Duodenal mucosa (tissue), 2 donors: ENCODE measurements at regions not wholly inside any gene's neighbourhood (a gene's known extent, or its start where the extent isn't known, plus 50 kb on each side); places are given as distances from the start of the nearest gene placed in this dataset.

Experiments
- H3K27ac ChIP-seq: one replicate; pipeline ENCODE4 v1.7.0; 2013; ENCODE audit warnings: low read depth, low read length
- H3K27me3 ChIP-seq, 2 donors: one replicate each; pipeline ENCODE4 v1.7.0; 2013; ENCODE audit warnings: low read length in 2 of 2, control low read depth in 1 of 2; ENCODE audit not compliant: insufficient read depth in 2 of 2, control insufficient read depth in 1 of 2
- H3K36me3 ChIP-seq, 2 donors: one replicate each; pipeline ENCODE4 v1.7.0; 2013; ENCODE audit warnings: low read length in 2 of 2, control low read depth in 1 of 2; ENCODE audit not compliant: insufficient read depth in 2 of 2, control insufficient read depth in 1 of 2
- H3K4me1 ChIP-seq, 2 donors: one replicate each; pipeline ENCODE4 v1.7.0; 2013; ENCODE audit warnings: low read length in 2 of 2, control low read depth in 1 of 2; ENCODE audit not compliant: insufficient read depth in 2 of 2, control insufficient read depth in 1 of 2
- H3K4me3 ChIP-seq, 2 donors: one replicate each; pipeline ENCODE4 v1.7.0; 2013; ENCODE audit warnings: low read length in 2 of 2, low read depth in 1 of 2
- H3K9ac ChIP-seq, 2 donors: one replicate each; pipeline ENCODE4 v1.7.0; 2013; ENCODE audit warnings: low read length in 2 of 2, low read depth in 1 of 2
- H3K9me3 ChIP-seq, 2 donors: one replicate each; pipeline ENCODE4 v1.7.0; 2013; ENCODE audit warnings: low read length in 2 of 2, control low read depth in 1 of 2; ENCODE audit not compliant: control insufficient read depth in 1 of 2

GRCh38 chr2:235291461-235291860 is 202.4 kb upstream of the AGAP1 start:
- Histone ChIP-seq H3K27ac (no peak overlapping the region), H3K36me3 (no peaks in the 10 kb centered on the region), H3K4me3 (no peak overlapping the region), H3K9me3 (no peaks in the 10 kb centered on the region), H3K4me1 (no peaks in the 10 kb centered on the region), H3K27me3 (no peaks in the 10 kb centered on the region), H3K9ac (no peak overlapping the region)

- Histone ChIP-seq H3K4me1 (no peaks in the 10 kb centered on the region), H3K9me3 (no peaks in the 10 kb centered on the region), H3K4me3 (no peak overlapping the region), H3K9ac (no peak overlapping the region), H3K27ac (no peak overlapping the region), H3K36me3 (no peaks in the 10 kb centered on the region), H3K27me3 (no peaks in the 10 kb centered on the region)
Observed at GRCh38 chr2:235293061-235293460, 200.8 kb upstream of the AGAP1 start.

DNA sequence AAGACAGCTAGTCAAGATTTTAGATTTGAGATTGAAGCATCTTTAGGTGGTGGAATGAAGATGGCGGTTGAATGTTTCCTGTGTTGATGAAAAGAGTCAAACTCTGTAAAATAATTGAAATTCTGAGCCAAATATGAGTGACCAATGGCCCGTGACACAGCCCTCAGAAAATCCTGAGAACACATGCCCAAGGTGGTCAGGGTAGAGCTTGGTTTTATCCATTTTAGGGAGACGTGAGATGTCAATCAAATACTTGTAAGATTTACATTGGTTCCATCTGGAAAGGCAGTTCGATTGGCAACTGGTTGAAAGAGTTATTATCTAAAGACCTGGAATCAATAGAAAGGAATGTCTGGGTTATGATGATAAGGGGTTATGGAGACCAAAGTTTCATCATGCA is 198.0 kb upstream of the AGAP1 start:
- H3K9me3 ChIP-seq = no peaks in the 10 kb centered on the region
- no peaks in the 10 kb centered on the region for H3K36me3 ChIP-seq
- H3K4me1 ChIP-seq = no peaks in the 10 kb centered on the region
- H3K4me3 ChIP-seq = no peak overlapping the region
- H3K27ac ChIP-seq = no peak overlapping the region
- no peak overlapping the region for H3K9ac ChIP-seq
- no peaks in the 10 kb centered on the region for H3K27me3 ChIP-seq

- H3K9ac ChIP-seq = no peak overlapping the region
- H3K27me3 ChIP-seq = no peaks in the 10 kb centered on the region
- H3K36me3 ChIP-seq = no peaks in the 10 kb centered on the region
- H3K9me3 ChIP-seq = no peaks in the 10 kb centered on the region
- H3K4me1 ChIP-seq = no peaks in the 10 kb centered on the region
- no peak overlapping the region for H3K4me3 ChIP-seq
- no peak overlapping the region for H3K27ac ChIP-seq
Observed at GRCh38 chr2:235300368-235301201, 193.3 kb upstream of the AGAP1 start.

- Histone ChIP-seq H3K4me3 (no peak overlapping the region), H3K9ac (no peak overlapping the region), H3K4me1 (no peaks in the 10 kb centered on the region), H3K27me3 (no peaks in the 10 kb centered on the region), H3K9me3 (no peaks in the 10 kb centered on the region), H3K36me3 (no peaks in the 10 kb centered on the region), H3K27ac (no peak overlapping the region)
Observed at GRCh38 chr2:235301202-235302076, 192.4 kb upstream of the AGAP1 start.

GRCh38 chr2:235302263-235302662 is 191.6 kb upstream of the AGAP1 start:
- no peaks in the 10 kb centered on the region for H3K9me3 ChIP-seq
- no peak overlapping the region for H3K9ac ChIP-seq
- H3K27ac ChIP-seq = no peak overlapping the region
- no peak overlapping the region for H3K4me3 ChIP-seq
- no peaks in the 10 kb centered on the region for H3K4me1 ChIP-seq
- H3K27me3 ChIP-seq = no peaks in the 10 kb centered on the region
- H3K36me3 ChIP-seq = no peaks in the 10 kb centered on the region

GRCh38 chr2:235303499-235304291 is 190.1 kb upstream of the AGAP1 start:
- Histone ChIP-seq H3K9ac (no peak overlapping the region), H3K27ac (no peak overlapping the region), H3K36me3 (no peaks in the 10 kb centered on the region), H3K27me3 (no peaks in the 10 kb centered on the region), H3K9me3 (no peaks in the 10 kb centered on the region), H3K4me1 (no peaks in the 10 kb centered on the region), H3K4me3 (no peak overlapping the region)

DNA sequence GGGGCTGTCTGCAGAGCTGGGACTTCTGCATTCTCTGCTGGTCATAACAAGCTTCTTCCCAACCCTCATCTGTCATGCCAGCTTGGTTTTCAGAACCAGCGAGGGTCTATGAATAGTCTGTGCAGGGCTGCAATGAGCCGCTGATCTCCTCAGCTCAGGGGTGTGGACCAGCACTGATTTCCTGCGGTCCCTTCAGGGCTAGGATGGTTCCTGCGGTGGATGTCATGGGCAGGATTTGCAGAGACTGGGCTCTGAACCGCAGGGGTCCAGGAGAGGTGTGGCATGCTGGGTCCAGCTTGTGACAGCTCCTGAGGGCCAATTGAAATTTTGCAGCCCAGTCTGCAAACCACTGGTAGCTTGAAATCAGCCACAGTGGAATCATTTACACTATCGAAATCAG is 188.2 kb upstream of the AGAP1 start:
- no peaks in the 10 kb centered on the region for H3K9me3 ChIP-seq
- H3K36me3 ChIP-seq = no peaks in the 10 kb centered on the region
- H3K4me1 ChIP-seq = no peaks in the 10 kb centered on the region
- H3K27ac ChIP-seq = no peak overlapping the region
- H3K9ac ChIP-seq = no peak overlapping the region
- no peaks in the 10 kb centered on the region for H3K27me3 ChIP-seq
- no peak overlapping the region for H3K4me3 ChIP-seq

- H3K9ac ChIP-seq = no peak overlapping the region
- no peak overlapping the region for H3K4me3 ChIP-seq
- no peaks in the 10 kb centered on the region for H3K9me3 ChIP-seq
- no peaks in the 10 kb centered on the region for H3K4me1 ChIP-seq
- H3K27me3 ChIP-seq = no peaks in the 10 kb centered on the region
- H3K27ac ChIP-seq = no peak overlapping the region
- H3K36me3 ChIP-seq = no peaks in the 10 kb centered on the region
Observed at GRCh38 chr2:235311044-235311443, 182.8 kb upstream of the AGAP1 start.

- Histone ChIP-seq H3K27me3 (no peaks in the 10 kb centered on the region), H3K36me3 (no peaks in the 10 kb centered on the region), H3K4me3 (no peak overlapping the region), H3K4me1 (no peaks in the 10 kb centered on the region), H3K9ac (no peak overlapping the region), H3K27ac (no peak overlapping the region), H3K9me3 (no peaks in the 10 kb centered on the region)
Observed at GRCh38 chr2:235312571-235312970, 181.3 kb upstream of the AGAP1 start.
